ENCODE measurements at regions not wholly inside any gene's neighbourhood (a gene's known extent, or its start where the extent isn't known, plus 50 kb on each side); places are given as distances from the start of the nearest gene placed in this dataset.
"Not testable (repeated sequence)": the region's sequence is repeated elsewhere in the genome, so short reads cannot be mapped to it uniquely, and the experiment has no call there.

GRCh38 chr3:101133652-101134051 is 140.4 kb upstream of the ABI3BP start:
- CTCF ChIA-PET, result no interaction called here
- DNase-seq (ENCODE audit: extremely low spot score), result no peak
- TF ChIP-seq, protein P1, sequence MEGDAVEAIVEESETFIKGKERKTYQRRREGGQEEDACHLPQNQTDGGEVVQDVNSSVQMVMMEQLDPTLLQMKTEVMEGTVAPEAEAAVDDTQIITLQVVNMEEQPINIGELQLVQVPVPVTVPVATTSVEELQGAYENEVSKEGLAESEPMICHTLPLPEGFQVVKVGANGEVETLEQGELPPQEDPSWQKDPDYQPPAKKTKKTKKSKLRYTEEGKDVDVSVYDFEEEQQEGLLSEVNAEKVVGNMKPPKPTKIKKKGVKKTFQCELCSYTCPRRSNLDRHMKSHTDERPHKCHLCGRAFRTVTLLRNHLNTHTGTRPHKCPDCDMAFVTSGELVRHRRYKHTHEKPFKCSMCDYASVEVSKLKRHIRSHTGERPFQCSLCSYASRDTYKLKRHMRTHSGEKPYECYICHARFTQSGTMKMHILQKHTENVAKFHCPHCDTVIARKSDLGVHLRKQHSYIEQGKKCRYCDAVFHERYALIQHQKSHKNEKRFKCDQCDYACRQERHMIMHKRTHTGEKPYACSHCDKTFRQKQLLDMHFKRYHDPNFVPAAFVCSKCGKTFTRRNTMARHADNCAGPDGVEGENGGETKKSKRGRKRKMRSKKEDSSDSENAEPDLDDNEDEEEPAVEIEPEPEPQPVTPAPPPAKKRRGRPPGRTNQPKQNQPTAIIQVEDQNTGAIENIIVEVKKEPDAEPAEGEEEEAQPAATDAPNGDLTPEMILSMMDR (IDR thresholded peaks at IDR 0.05; ENCODE audit: control extremely low read depth, extremely low read depth, low read depth, missing control alignments), result no peak
- POLR2A ChIA-PET, result no interaction called here

DNA sequence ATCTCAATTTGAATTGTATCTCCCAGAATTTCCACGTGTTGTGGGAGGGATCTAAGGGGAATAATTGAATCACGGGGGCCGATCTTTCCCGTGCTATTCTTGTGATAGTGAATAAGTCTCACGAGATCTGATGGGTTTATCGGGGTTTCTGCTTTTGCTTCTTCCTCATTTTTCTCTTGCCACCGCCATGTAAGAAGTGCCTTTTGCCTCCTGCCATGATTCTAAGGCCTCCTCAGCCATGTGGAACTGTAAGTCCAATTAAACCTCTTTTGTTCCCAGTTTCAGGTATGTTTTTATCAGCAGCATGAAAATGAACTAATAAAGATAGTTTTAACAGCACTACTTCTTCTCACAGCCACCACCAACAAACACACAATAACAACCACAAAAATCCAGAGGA is 140.0 kb upstream of the ABI3BP start:
- POLR2A ChIA-PET; DNase-seq (ENCODE audit: extremely low spot score); CTCF ChIA-PET: not testable (repeated sequence)

DNA sequence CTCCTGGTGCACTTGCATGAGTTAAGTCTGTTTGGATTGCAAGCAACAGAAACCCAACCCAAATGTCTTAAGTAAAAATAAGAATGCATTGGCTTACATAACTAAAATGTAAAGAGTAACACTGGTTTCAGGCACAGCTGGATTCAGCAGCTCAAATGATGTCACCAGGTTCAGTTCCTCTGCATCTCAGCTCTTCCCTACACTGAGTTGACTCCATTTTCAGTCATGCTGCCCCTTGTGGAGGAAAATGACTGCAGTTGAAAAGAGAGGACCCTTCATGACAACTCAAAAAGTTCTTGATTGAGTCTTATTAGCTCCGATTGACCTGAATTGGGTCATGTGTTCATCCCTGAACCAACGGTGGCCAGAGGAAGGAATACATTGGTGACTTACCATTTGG is 138.5 kb upstream of the ABI3BP start:
- TF ChIP-seq, protein P1 (IDR thresholded peaks at IDR 0.05; ENCODE audit: control extremely low read depth, extremely low read depth, low read depth, missing control alignments), result no peak
- no peak for DNase-seq (ENCODE audit: extremely low spot score)
- ChIA-PET POLR2A (no interaction called here), CTCF (interaction anchor here (1.2 kb wide), 1 partner anchor 15 kb away, joined by 5 read pairs; no protein-coding TSS in a partner anchor)

GRCh38 chr3:101128786-101129185 is 135.6 kb upstream of the ABI3BP start:
- ChIA-PET CTCF (interaction anchor here (0.7 to 1.6 kb wide), 3 partner anchors 9 to 58 kb away, joined by 3 to 5 read pairs (median 4); no protein-coding TSS in a partner anchor), POLR2A (no interaction called here)
- DNase-seq (ENCODE audit: extremely low spot score), result no peak
- TF ChIP-seq, protein P1 (IDR thresholded peaks at IDR 0.05; ENCODE audit: control extremely low read depth, extremely low read depth, low read depth, missing control alignments), result no peak

DNA sequence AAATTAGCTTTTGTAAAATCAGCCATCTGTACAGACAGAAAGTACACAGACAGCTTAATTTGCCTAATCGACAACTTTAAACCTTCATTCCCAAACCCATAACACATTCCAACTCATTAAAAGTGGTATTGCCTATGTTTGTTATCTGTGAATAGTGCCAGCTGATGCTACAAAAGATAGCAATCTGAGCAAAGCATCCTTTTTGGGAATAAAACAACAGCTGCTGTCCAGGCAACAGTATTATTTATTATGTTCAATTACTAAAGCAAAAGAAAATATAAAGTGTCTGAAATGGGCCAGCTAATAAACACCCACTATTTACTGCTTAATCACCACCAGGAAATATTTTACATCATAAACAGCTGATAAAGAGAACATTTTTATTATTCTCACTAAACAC is 134.8 kb upstream of the ABI3BP start:
- ChIA-PET CTCF (interaction anchor here (0.7 to 1.6 kb wide), 3 partner anchors 10 to 57 kb away, joined by 3 to 5 read pairs (median 4); no protein-coding TSS in a partner anchor), POLR2A (no interaction called here)
- TF ChIP-seq, protein P1 (IDR thresholded peaks at IDR 0.05; ENCODE audit: control extremely low read depth, extremely low read depth, low read depth, missing control alignments), result no peak
- DNase-seq (ENCODE audit: extremely low spot score), result no peak

GRCh38 chr3:101124125-101124524 is 130.9 kb upstream of the ABI3BP start:
- DNase-seq (ENCODE audit: extremely low spot score), result no peak
- CTCF ChIA-PET, result no interaction called here

DNA sequence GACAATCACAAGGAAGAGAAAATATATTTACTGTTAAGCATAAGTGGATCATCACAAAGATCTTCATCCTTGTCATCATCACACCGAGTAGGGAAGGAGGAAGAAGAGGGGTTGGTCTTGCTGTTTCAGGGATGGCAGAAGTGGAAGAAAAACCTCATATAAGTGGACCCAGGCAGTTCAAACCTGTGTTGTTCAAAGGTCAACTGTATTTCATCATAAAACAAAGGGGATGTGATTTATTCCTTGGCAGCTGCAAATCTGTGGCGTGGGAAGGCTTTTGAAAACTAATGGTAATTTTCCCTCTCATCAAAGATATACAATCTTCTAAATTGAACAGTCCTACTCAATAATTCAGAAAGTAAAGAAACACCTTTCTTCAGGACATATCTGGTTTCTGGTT is 129.9 kb upstream of the ABI3BP start:
- CTCF ChIA-PET, result no interaction called here
- TF ChIP-seq, protein P1 (IDR thresholded peaks at IDR 0.05; ENCODE audit: control extremely low read depth, extremely low read depth, low read depth, missing control alignments), result no peak
- no peak for DNase-seq (ENCODE audit: extremely low spot score)
- POLR2A ChIA-PET, result no interaction called here

More at GRCh38 chr3:101124125-101124524, 130.9 kb upstream of the ABI3BP start:
- TF ChIP-seq, protein P1 (IDR thresholded peaks at IDR 0.05; ENCODE audit: control extremely low read depth, extremely low read depth, low read depth, missing control alignments), result no peak
- POLR2A ChIA-PET, result no interaction called here
